ENCODE measurements at regions not wholly inside any gene's neighbourhood (a gene's known extent, or its start where the extent isn't known, plus 50 kb on each side); places are given as distances from the start of the nearest gene placed in this dataset.
A peak's percentile ranks its signal among the peaks of the same experiment; 100 is the strongest.

DNA sequence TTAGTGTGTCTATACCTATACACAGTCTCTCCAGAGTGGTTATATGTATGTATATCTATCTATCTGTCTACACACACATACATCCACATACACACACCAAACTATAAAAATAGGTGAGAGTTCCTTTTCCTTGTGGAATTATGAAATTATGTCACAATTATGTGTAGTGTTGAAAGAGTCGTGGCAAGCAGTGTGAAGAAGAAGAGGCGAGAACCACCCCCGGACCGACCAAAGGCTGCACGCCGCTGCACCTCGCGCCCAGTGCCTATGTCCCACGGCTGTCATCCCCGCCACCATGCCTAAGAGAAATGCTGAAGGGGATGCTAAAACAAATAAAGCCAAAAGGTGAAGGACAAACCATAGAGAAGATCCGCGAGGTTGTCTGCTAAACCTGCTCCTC lies 95.0 kb upstream of the RAP2B start:
- no peak overlapping the region for H3K4me3 ChIP-seq (ENCODE audit: low read depth, low read length)
- TF ChIP-seq, protein P1, sequence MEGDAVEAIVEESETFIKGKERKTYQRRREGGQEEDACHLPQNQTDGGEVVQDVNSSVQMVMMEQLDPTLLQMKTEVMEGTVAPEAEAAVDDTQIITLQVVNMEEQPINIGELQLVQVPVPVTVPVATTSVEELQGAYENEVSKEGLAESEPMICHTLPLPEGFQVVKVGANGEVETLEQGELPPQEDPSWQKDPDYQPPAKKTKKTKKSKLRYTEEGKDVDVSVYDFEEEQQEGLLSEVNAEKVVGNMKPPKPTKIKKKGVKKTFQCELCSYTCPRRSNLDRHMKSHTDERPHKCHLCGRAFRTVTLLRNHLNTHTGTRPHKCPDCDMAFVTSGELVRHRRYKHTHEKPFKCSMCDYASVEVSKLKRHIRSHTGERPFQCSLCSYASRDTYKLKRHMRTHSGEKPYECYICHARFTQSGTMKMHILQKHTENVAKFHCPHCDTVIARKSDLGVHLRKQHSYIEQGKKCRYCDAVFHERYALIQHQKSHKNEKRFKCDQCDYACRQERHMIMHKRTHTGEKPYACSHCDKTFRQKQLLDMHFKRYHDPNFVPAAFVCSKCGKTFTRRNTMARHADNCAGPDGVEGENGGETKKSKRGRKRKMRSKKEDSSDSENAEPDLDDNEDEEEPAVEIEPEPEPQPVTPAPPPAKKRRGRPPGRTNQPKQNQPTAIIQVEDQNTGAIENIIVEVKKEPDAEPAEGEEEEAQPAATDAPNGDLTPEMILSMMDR (IDR thresholded peaks at IDR 0.05; ENCODE audit: low read depth, low read length, missing control alignments), result no peak
- in situ Hi-C loops (cut with HindIII; ENCODE audit: low sequenced_read_pairs), result no loop called here
- DNase-seq (ENCODE audit: low read depth), result no peak

DNA sequence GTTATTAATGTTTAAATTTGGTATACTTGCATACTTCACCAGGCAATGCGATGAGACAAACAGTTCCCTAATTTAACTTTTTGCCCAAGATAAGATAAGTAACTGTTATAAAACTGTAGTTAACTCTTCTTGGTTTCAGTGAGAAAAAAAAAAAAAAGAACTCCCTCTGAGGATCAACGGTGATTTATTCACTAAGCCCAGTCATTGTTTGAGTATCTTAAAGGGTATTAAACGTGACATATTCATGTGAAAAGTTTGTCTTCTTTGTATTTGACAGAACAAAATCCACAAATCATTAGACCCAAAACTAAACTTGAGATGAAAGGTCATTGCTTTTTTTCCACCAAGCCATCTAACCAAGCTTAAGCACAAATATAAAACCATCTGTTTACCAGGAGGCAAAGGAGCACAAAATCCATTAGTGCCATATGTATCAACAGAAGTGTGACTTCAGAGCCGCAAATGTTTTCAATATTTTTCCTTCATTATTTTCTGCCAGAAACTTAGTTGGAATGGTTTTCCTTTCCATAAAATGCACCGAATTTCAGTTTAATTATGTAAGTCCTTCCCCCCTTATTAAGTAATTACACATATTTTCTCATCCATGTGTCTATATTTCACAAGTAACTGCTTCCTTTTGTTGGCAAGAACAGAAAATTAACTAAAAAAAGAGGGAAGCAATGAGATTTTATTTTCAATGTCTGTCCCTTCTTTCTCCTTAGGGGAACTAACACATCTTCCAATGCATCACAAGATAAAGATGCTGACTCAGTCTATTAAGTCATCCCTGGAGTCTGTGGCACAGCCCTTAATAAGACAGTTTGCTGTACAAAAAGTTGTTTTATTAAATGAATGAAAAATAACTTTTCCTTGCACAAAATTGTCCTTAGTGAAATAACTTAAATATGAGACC lies 92.2 kb upstream of the RAP2B start:
- peak; percentile 6 for DNase-seq (ENCODE audit: low read depth)
- in situ Hi-C loops (cut with HindIII; ENCODE audit: low sequenced_read_pairs), result no loop called here
- TF ChIP-seq, protein P1 (IDR thresholded peaks at IDR 0.05; ENCODE audit: low read depth, low read length, missing control alignments), result no peak
- no peak overlapping the region for H3K4me3 ChIP-seq (ENCODE audit: low read depth, low read length)

DNA sequence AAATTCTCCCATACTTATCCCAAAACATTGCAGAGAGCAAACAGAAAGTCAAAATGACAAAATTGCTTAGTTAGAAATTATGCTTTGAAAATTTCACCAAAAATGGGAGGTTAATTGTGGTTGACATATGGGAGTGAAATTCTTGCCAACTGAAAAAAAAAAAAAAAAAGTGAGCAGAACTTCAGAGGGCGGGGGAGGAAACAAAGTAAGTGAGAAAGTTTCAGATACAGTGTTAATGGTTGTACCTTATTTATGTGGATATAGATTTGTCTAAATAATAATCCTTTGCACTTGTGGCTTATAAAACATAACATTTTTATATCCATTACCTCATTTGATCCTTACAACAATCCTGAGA lies 91.5 kb upstream of the RAP2B start:
- no peak overlapping the region for H3K4me3 ChIP-seq (ENCODE audit: low read depth, low read length)
- DNase-seq (ENCODE audit: low read depth), result no peak
- TF ChIP-seq, protein P1 (IDR thresholded peaks at IDR 0.05; ENCODE audit: low read depth, low read length, missing control alignments), result no peak
- in situ Hi-C loops (cut with HindIII; ENCODE audit: low sequenced_read_pairs), result no loop called here

DNA sequence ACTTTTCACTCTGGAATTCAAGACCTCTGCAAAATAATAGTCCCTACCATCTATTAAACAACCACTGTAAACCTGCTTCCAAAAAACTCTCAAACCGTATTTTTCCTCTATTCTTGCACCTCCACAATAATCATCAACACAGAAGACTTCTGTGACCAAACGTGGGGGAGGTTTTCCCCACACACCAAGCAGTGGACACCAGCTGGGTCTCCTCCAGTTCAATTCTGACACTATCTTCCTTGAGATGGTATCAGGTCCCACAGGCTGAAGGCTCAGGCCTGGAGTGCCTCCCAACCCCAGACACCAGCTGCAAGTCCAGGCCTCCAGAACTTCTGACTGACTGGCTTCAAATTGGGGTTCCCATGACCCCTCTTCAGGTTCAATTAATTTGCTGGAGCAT lies 89.6 kb upstream of the RAP2B start:
- in situ Hi-C loops (cut with HindIII; ENCODE audit: low sequenced_read_pairs), result no loop called here
- TF ChIP-seq, protein P1 (IDR thresholded peaks at IDR 0.05; ENCODE audit: low read depth, low read length, missing control alignments), result no peak
- H3K4me3 ChIP-seq (ENCODE audit: low read depth, low read length), result no peak overlapping the region
- DNase-seq (ENCODE audit: low read depth), result no peak

DNA sequence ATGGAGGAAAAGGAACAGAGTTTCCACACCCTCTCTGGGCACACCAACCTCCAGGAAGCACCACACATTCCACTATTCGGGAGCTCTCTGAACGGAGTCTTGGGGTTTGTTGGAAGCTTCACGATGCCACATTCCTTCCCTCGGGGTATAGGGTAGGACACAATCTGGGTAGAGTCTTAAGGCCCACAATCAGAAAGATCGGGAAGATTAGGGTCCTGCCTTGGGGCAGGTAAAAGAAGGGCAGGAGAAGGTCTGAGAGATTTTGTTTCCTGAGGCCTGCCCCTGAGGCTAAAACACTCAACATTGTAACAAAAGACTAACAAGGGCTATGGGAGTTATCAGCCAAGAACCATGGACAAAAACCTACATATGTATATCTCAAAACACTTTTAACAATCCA lies 89.2 kb upstream of the RAP2B start:
- no peak overlapping the region for H3K4me3 ChIP-seq (ENCODE audit: low read depth, low read length)
- in situ Hi-C loops (cut with HindIII; ENCODE audit: low sequenced_read_pairs), result no loop called here
- no peak for DNase-seq (ENCODE audit: low read depth)
- TF ChIP-seq, protein P1 (IDR thresholded peaks at IDR 0.05; ENCODE audit: low read depth, low read length, missing control alignments), result no peak

DNA sequence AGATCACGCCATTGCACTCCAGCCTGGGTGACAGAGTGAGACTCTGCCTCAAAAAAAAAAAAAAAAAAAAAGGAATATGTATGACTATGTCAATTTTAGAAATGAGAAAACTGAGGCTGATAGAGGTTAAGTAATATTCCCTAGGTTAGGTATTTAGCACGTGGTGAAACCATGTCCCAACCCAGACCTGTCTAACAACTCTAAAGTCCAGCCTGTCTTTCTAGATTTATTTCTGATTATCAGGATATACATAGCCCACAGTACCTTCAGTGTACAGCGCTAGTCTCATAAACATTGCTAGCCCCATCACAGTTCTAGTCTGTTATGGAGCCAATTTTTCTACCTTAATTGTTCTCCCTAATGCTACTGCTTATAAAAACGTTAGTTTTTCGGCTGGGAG lies 88.4 kb upstream of the RAP2B start:
- in situ Hi-C loops (cut with HindIII; ENCODE audit: low sequenced_read_pairs), result no loop called here
- no peak for DNase-seq (ENCODE audit: low read depth)
- TF ChIP-seq, protein P1 (IDR thresholded peaks at IDR 0.05; ENCODE audit: low read depth, low read length, missing control alignments), result no peak
- H3K4me3 ChIP-seq (ENCODE audit: low read depth, low read length), result no peak overlapping the region
